ENCODE measurements at regions not wholly inside any gene's neighbourhood (a gene's known extent, or its start where the extent isn't known, plus 50 kb on each side); places are given as distances from the start of the nearest gene placed in this dataset.

DNA sequence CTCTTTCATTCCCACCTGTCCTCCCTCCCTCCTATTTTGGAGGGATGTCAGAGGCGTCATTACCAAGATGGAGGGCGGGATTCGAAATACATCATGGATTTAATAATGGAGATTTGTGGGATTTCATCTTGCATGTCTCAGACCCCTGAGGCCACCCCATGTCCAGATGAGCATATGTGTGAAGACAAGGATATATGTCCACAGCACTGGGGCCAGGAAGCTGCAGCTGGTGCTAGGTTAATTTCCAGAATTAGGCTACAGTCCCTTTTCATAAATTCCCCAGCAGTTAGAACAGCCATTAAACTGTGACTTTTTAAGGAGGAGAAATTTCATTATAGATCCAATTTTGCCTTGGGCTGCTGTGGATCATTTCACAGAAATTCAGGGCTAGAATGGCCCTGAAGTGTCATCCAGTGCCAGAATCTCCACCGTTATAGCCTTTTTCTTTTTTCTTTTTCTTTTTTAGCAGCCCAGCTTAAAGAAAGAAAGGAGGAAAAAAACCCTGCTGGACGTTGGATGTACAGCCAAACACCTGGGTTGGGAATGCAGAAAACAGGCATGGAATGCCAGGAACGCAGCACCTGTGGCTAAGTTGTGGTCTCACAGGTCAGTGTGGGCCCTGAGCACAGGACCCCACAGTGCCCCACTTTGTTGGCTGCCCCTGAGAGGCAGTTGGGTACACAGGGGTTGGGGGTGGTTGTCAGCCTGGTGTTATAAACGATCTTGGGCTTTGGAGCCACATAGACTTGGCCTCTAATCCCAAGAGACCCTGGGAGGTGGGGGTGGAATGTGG lies 50.2 kb upstream of the CXCL14 start:
- intact Hi-C loops (cut with DNase I), result no loop called here
- no peak overlapping the region for H3K4me3 ChIP-seq
- ATAC-seq (no peak), DNase-seq (no peak)
- TF ChIP-seq POLR2A (IDR thresholded peaks at IDR 0.05), result no peak
- 47% methylated on average over 7 of the region's 7 CpGs for WGBS (ENCODE audit: insufficient coverage, low coverage, low lambda C conversion rate, missing lambda C conversion rate)
- H3K9me3 ChIP-seq, result no peaks in the 10 kb centered on the region
- no peaks in the 10 kb centered on the region for H3K36me3 ChIP-seq
- no peaks in the 10 kb centered on the region for H3K4me1 ChIP-seq
- no peaks in the 10 kb centered on the region for H3K27me3 ChIP-seq
- no peak overlapping the region for H3K27ac ChIP-seq
